Germinal center (tissue), 1 donor: ENCODE measurements at regions not wholly inside any gene's neighbourhood (a gene's known extent, or its start where the extent isn't known, plus 50 kb on each side); places are given as distances from the start of the nearest gene placed in this dataset.
"Not testable (repeated sequence)": the region's sequence is repeated elsewhere in the genome, so short reads cannot be mapped to it uniquely, and the experiment has no call there.

Experiments used
- DNase-seq: peaks from one replicate; pipeline ENCODE4 v3.0.0; 2012; ENCODE audit warnings: mixed read lengths, low spot score

- DNase-seq, result no peak
Measured at GRCh38 chr2:180927030-180927686, 53.2 kb upstream of the UBE2E3 start.

GRCh38 chr2:180925700-180926099 is 54.7 kb upstream of the UBE2E3 start:
- DNase-seq, result no peak

- DNase-seq, result no peak
Measured at GRCh38 chr2:180924063-180924462, 56.3 kb upstream of the UBE2E3 start.

- no peak for DNase-seq
Measured at GRCh38 chr2:180910831-180911665, 69.4 kb upstream of the UBE2E3 start.

- no peak for DNase-seq
Measured at GRCh38 chr2:180907731-180908130, 72.7 kb upstream of the UBE2E3 start.

- no peak for DNase-seq
Measured at GRCh38 chr2:180905461-180905860, 74.9 kb upstream of the UBE2E3 start.

GRCh38 chr2:180905002-180905401 is 75.4 kb upstream of the UBE2E3 start:
- no peak for DNase-seq

- DNase-seq, result no peak
Measured at GRCh38 chr2:180901331-180901730, 79.1 kb upstream of the UBE2E3 start.

GRCh38 chr2:180893752-180894151 is 86.7 kb upstream of the UBE2E3 start:
- no peak for DNase-seq

- no peak for DNase-seq
Measured at GRCh38 chr2:180892091-180892490, 88.3 kb upstream of the UBE2E3 start.

GRCh38 chr2:180891360-180891759 is 89.0 kb upstream of the UBE2E3 start:
- no peak for DNase-seq

GRCh38 chr2:180890781-180891180 is 89.6 kb upstream of the UBE2E3 start:
- DNase-seq, result no peak

- DNase-seq, result no peak
Measured at GRCh38 chr2:180882959-180883358, 97.4 kb upstream of the UBE2E3 start.

- DNase-seq, result no peak
Measured at GRCh38 chr2:180876506-180876905, 103.9 kb upstream of the UBE2E3 start.

- no peak for DNase-seq
Measured at GRCh38 chr2:180873219-180873618, 107.2 kb upstream of the UBE2E3 start.

GRCh38 chr2:180872781-180873180 is 107.6 kb upstream of the UBE2E3 start:
- not testable (repeated sequence) for DNase-seq

- no peak for DNase-seq
Measured at GRCh38 chr2:180872255-180872654, 108.2 kb upstream of the UBE2E3 start.

GRCh38 chr2:180871649-180872048 is 108.8 kb upstream of the UBE2E3 start:
- no peak for DNase-seq

GRCh38 chr2:180849851-180850250 is 130.6 kb upstream of the UBE2E3 start:
- DNase-seq, result no peak

- DNase-seq, result no peak
Measured at GRCh38 chr2:180848393-180848792, 132.0 kb upstream of the UBE2E3 start.

GRCh38 chr2:180846756-180847472 is 133.5 kb upstream of the UBE2E3 start:
- no peak for DNase-seq

- no peak for DNase-seq
Measured at GRCh38 chr2:180842461-180842860, 137.9 kb upstream of the UBE2E3 start.

GRCh38 chr2:180840641-180841040 is 139.8 kb upstream of the UBE2E3 start:
- DNase-seq, result no peak
